HepG2 (cell line): ENCODE measurements at regions not wholly inside any gene's neighbourhood (a gene's known extent, or its start where the extent isn't known, plus 50 kb on each side); places are given as distances from the start of the nearest gene placed in this dataset.

Source experiments
- ATRX ChIP-seq: sonication (generic); formaldehyde crosslinking; IDR thresholded peaks from 2 replicates; pipeline ENCODE4 v1.4.0; 2020; ENCODE audit warnings: missing genetic modification reagents, borderline replicate concordance
- BORCS8-MEF2B ChIP-seq: sonication (generic); formaldehyde crosslinking; IDR thresholded peaks from 2 replicates; pipeline ENCODE4 v1.8.0; 2022; ENCODE audit warnings: mild to moderate bottlenecking, missing genetic modification reagents
- DNMT1 ChIP-seq: sonication (generic); formaldehyde crosslinking; IDR thresholded peaks from 2 replicates; pipeline ENCODE4 v1.5.1; 2020; ENCODE audit warnings: mild to moderate bottlenecking, missing genetic modification reagents
- GATAD2A ChIP-seq: IDR thresholded peaks from 2 replicates; pipeline ENCODE4 v1.6.1; 2016
- IRF2 ChIP-seq: IDR thresholded peaks from 2 replicates; pipeline ENCODE4 v1.6.1; 2018; ENCODE audit warnings: missing genetic modification reagents, missing compliant biosample characterization
- PHB2 ChIP-seq: fragments of 450-650 bp; IDR thresholded peaks from 2 replicates; pipeline ENCODE4 v1.6.1; 2018; ENCODE audit not compliant: partially characterized antibody
- PPARG ChIP-seq: conservative IDR thresholded peaks from 2 replicates; pipeline ENCODE4 v1.6.1; 2016; ENCODE audit warnings: missing biosample characterization, missing genetic modification reagents
- PRPF4 ChIP-seq: fragments of 200-400 bp; formaldehyde crosslinking; IDR thresholded peaks from 2 replicates; pipeline ENCODE4 v1.6.1; 2016; ENCODE audit warnings: low read length, low read depth; ENCODE audit not compliant: poor library complexity, severe bottlenecking
- SALL1 ChIP-seq: sonication (generic); formaldehyde crosslinking; IDR thresholded peaks from 2 replicates; pipeline ENCODE4 v1.8.0; 2022; ENCODE audit warnings: mild to moderate bottlenecking, missing genetic modification reagents
- SCMH1 ChIP-seq: sonication (generic); formaldehyde crosslinking; IDR thresholded peaks from 2 replicates; pipeline ENCODE4 v1.9.0; 2021; ENCODE audit warnings: missing genetic modification reagents, mild to moderate bottlenecking, borderline replicate concordance
- ZKSCAN1 ChIP-seq: fragments of 150-350 bp; IDR thresholded peaks from 2 replicates; pipeline ENCODE4 v1.6.1; 2014; ENCODE audit warnings: low read length
- ZNF230 ChIP-seq: sonication (generic); formaldehyde crosslinking; IDR thresholded peaks from 2 replicates; pipeline ENCODE4 v1.4.0; 2020; ENCODE audit warnings: mild to moderate bottlenecking, missing genetic modification reagents
- ZNF282 ChIP-seq: fragments of 450-650 bp; IDR thresholded peaks from 2 replicates; pipeline ENCODE4 v1.6.1; 2018; ENCODE audit not compliant: partially characterized antibody
- ZNF749 ChIP-seq: sonication (generic); formaldehyde crosslinking; IDR thresholded peaks from 2 replicates; pipeline ENCODE4 v1.8.0; 2022; ENCODE audit warnings: mild to moderate bottlenecking, missing genetic modification reagents, moderate library complexity, borderline replicate concordance
- TF ChIP-seq, protein P1 (sequence below): sonication (generic); formaldehyde crosslinking; IDR thresholded peaks from 2 replicates; pipeline ENCODE4 v1.4.0; 2020; ENCODE audit warnings: missing genetic modification reagents, low read depth, mild to moderate bottlenecking, borderline replicate concordance
- TF ChIP-seq, protein P2 (sequence below): sonication (generic); formaldehyde crosslinking; IDR thresholded peaks from 2 replicates; pipeline ENCODE4 v1.8.0; 2022; ENCODE audit warnings: mild to moderate bottlenecking, missing genetic modification reagents, moderate library complexity
- TF ChIP-seq, protein P3 (sequence below): sonication (generic); formaldehyde crosslinking; IDR thresholded peaks from 2 replicates; pipeline ENCODE4 v1.5.0; 2020; ENCODE audit warnings: mild to moderate bottlenecking, missing genetic modification reagents
- TF ChIP-seq, protein P4 (sequence below): IDR thresholded peaks from 2 replicates; pipeline ENCODE4 v1.6.1; 2012; ENCODE audit warnings: low read length, improper control_type of control experiment
- TF ChIP-seq, protein P5 (sequence below): sonication (generic); formaldehyde crosslinking; IDR thresholded peaks from 2 replicates; pipeline ENCODE4 v1.4.0; 2020; ENCODE audit warnings: mild to moderate bottlenecking, missing genetic modification reagents, borderline replicate concordance

DNA sequence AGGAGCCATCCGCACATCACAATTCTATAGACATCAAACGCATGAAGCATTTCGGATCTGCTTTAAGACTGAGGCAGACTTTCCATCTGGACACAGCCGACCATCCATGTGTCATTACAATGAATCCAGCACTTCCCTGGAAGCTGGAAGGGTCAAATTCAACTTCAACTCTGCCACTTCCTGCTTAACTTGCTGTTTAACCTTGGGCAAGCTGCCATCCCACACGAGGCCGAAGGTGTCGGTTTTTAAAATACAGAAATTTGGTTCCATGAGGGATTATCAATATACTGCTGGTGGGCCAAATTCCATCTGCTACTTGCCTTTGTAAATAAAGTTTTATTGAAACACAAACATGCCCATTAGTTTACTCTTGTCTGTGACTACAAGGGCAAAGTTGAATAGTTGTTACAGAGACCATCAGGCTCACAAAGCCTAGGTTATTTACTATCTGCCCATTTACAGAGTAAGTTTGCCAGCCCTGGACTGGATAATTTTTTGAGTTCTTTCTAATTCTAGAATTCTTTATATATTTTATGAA, 134.6 kb downstream of the FAM204A start (continued):
- TF ChIP-seq, protein P1, sequence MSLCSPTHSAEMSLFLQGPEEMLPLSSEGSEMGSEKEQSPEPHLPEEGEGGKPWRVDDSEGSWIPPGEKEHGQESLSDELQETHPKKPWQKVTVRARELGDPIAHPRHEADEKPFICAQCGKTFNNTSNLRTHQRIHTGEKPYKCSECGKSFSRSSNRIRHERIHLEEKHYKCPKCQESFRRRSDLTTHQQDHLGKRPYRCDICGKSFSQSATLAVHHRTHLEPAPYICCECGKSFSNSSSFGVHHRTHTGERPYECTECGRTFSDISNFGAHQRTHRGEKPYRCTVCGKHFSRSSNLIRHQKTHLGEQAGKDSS (CRISPR knock-in tag), result no peak
- TF ChIP-seq DNMT1, result no peak
- peak; percentile 79; the same call in 1 of the 2 replicates for TF ChIP-seq PPARG (CRISPR knock-in tag)
- TF ChIP-seq PRPF4, result no peak
- 0 out of 2 replicates have a peak, but pooled peaks have one; percentile 12 for TF ChIP-seq GATAD2A (CRISPR knock-in tag)
- no peak for TF ChIP-seq SCMH1
- no peak for TF ChIP-seq BORCS8-MEF2B (CRISPR knock-in tag)
- TF ChIP-seq IRF2 (CRISPR knock-in tag), result no peak
- TF ChIP-seq ZKSCAN1, result no peak
- no peak for TF ChIP-seq ZNF230 (CRISPR knock-in tag)
- TF ChIP-seq, protein P2, sequence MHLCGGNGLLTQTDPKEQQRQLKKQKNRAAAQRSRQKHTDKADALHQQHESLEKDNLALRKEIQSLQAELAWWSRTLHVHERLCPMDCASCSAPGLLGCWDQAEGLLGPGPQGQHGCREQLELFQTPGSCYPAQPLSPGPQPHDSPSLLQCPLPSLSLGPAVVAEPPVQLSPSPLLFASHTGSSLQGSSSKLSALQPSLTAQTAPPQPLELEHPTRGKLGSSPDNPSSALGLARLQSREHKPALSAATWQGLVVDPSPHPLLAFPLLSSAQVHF, result no peak
- no peak for TF ChIP-seq ZNF749
- peak; percentile 46; the same call in 1 of the 2 replicates for TF ChIP-seq SALL1 (CRISPR knock-in tag)
- TF ChIP-seq, protein P3, sequence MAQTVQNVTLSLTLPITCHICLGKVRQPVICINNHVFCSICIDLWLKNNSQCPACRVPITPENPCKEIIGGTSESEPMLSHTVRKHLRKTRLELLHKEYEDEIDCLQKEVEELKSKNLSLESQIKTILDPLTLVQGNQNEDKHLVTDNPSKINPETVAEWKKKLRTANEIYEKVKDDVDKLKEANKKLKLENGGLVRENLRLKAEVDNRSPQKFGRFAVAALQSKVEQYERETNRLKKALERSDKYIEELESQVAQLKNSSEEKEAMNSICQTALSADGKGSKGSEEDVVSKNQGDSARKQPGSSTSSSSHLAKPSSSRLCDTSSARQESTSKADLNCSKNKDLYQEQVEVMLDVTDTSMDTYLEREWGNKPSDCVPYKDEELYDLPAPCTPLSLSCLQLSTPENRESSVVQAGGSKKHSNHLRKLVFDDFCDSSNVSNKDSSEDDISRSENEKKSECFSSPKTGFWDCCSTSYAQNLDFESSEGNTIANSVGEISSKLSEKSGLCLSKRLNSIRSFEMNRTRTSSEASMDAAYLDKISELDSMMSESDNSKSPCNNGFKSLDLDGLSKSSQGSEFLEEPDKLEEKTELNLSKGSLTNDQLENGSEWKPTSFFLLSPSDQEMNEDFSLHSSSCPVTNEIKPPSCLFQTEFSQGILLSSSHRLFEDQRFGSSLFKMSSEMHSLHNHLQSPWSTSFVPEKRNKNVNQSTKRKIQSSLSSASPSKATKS (CRISPR knock-in tag), result no peak
- TF ChIP-seq, protein P4, sequence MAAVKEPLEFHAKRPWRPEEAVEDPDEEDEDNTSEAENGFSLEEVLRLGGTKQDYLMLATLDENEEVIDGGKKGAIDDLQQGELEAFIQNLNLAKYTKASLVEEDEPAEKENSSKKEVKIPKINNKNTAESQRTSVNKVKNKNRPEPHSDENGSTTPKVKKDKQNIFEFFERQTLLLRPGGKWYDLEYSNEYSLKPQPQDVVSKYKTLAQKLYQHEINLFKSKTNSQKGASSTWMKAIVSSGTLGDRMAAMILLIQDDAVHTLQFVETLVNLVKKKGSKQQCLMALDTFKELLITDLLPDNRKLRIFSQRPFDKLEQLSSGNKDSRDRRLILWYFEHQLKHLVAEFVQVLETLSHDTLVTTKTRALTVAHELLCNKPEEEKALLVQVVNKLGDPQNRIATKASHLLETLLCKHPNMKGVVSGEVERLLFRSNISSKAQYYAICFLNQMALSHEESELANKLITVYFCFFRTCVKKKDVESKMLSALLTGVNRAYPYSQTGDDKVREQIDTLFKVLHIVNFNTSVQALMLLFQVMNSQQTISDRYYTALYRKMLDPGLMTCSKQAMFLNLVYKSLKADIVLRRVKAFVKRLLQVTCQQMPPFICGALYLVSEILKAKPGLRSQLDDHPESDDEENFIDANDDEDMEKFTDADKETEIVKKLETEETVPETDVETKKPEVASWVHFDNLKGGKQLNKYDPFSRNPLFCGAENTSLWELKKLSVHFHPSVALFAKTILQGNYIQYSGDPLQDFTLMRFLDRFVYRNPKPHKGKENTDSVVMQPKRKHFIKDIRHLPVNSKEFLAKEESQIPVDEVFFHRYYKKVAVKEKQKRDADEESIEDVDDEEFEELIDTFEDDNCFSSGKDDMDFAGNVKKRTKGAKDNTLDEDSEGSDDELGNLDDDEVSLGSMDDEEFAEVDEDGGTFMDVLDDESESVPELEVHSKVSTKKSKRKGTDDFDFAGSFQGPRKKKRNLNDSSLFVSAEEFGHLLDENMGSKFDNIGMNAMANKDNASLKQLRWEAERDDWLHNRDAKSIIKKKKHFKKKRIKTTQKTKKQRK, result no peak
- TF ChIP-seq ATRX (CRISPR knock-in tag), result no peak
- TF ChIP-seq ZNF282, result no peak
- TF ChIP-seq, protein P5, sequence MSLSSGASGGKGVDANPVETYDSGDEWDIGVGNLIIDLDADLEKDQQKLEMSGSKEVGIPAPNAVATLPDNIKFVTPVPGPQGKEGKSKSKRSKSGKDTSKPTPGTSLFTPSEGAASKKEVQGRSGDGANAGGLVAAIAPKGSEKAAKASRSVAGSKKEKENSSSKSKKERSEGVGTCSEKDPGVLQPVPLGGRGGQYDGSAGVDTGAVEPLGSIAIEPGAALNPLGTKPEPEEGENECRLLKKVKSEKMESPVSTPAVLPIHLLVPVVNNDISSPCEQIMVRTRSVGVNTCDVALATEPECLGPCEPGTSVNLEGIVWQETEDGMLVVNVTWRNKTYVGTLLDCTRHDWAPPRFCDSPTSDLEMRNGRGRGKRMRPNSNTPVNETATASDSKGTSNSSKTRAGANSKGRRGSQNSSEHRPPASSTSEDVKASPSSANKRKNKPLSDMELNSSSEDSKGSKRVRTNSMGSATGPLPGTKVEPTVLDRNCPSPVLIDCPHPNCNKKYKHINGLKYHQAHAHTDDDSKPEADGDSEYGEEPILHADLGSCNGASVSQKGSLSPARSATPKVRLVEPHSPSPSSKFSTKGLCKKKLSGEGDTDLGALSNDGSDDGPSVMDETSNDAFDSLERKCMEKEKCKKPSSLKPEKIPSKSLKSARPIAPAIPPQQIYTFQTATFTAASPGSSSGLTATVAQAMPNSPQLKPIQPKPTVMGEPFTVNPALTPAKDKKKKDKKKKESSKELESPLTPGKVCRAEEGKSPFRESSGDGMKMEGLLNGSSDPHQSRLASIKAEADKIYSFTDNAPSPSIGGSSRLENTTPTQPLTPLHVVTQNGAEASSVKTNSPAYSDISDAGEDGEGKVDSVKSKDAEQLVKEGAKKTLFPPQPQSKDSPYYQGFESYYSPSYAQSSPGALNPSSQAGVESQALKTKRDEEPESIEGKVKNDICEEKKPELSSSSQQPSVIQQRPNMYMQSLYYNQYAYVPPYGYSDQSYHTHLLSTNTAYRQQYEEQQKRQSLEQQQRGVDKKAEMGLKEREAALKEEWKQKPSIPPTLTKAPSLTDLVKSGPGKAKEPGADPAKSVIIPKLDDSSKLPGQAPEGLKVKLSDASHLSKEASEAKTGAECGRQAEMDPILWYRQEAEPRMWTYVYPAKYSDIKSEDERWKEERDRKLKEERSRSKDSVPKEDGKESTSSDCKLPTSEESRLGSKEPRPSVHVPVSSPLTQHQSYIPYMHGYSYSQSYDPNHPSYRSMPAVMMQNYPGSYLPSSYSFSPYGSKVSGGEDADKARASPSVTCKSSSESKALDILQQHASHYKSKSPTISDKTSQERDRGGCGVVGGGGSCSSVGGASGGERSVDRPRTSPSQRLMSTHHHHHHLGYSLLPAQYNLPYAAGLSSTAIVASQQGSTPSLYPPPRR (CRISPR knock-in tag), result no peak
- TF ChIP-seq PHB2, result no peak
